ENCODE measurements at regions not wholly inside any gene's neighbourhood (a gene's known extent, or its start where the extent isn't known, plus 50 kb on each side); places are given as distances from the start of the nearest gene placed in this dataset.

DNA sequence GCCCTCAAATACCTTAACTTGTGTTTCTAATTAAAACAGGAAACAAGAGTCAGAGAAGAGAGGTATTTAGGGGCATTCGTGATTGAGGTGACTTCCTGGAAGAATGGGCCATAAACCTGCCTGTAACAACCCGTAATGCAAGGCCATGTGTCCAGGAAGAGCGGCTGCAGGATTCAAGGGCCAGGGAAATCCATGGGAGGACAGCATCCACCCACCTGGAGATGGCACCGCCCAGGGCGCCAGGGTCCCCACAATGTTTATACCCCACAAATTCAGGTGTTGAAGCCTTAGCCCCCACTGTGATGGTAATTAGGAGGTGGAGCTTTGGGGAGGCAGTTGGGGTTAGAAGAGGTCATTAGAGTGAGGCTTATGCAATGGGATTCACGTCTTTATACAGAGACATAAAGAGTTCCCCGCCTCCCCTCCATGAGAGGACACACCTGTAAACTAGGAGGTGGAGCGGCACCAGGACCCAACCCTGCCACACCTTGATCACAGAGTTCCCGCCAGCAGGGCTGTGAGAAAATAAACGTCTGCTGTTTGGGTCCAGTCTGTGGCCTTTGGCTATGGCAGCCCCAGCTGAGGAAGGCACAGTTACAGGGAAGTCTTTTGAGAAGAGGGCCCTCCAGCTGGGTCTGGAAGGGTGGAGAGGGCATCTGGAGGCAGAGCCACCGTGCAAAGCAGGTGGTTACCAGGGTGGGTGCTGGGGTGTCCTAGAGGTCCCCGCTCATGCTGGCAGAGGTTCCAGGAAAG lies 1394.3 kb downstream of the TBC1D22A start:
- H3K27ac Mint-ChIP-seq, result no peak overlapping the region
- TF ChIP-seq, protein P1, sequence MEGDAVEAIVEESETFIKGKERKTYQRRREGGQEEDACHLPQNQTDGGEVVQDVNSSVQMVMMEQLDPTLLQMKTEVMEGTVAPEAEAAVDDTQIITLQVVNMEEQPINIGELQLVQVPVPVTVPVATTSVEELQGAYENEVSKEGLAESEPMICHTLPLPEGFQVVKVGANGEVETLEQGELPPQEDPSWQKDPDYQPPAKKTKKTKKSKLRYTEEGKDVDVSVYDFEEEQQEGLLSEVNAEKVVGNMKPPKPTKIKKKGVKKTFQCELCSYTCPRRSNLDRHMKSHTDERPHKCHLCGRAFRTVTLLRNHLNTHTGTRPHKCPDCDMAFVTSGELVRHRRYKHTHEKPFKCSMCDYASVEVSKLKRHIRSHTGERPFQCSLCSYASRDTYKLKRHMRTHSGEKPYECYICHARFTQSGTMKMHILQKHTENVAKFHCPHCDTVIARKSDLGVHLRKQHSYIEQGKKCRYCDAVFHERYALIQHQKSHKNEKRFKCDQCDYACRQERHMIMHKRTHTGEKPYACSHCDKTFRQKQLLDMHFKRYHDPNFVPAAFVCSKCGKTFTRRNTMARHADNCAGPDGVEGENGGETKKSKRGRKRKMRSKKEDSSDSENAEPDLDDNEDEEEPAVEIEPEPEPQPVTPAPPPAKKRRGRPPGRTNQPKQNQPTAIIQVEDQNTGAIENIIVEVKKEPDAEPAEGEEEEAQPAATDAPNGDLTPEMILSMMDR (IDR thresholded peaks at IDR 0.05), result no peak
- DNase-seq, result no peak
- intact Hi-C loops (cut with micrococcal nuclease), result no loop called here
- no peaks in the 10 kb centered on the region for H3K27me3 ChIP-seq (ENCODE audit: control insufficient read depth, insufficient read depth, low read length)
- no peak overlapping the region for H3K4me3 ChIP-seq (ENCODE audit: low read length)
- H3K9me3 ChIP-seq (ENCODE audit: control insufficient read depth, insufficient read depth, low read length), result no peaks in the 10 kb centered on the region
- H3K27ac ChIP-seq (ENCODE audit: low read length), result no peak overlapping the region
- H3K36me3 Mint-ChIP-seq, result no peaks in the 10 kb centered on the region
- H3K4me1 Mint-ChIP-seq, result peaks cover 0 to 6% of the 10 kb centered on the region in 2 donors
- peaks cover 3% of the 10 kb centered on the region for H3K4me1 ChIP-seq (ENCODE audit: control insufficient read depth, insufficient read depth, low read length)
- H3K36me3 ChIP-seq (ENCODE audit: control insufficient read depth, insufficient read depth, low read length), result no peaks in the 10 kb centered on the region
- ATAC-seq, result no peak
- no peaks in the 10 kb centered on the region for H3K9me3 Mint-ChIP-seq
- no peak overlapping the region for H3K4me3 Mint-ChIP-seq
- 83% methylated on average over 12 of the region's 12 CpGs for WGBS (ENCODE audit: insufficient coverage)
- peaks cover 7 to 13% of the 10 kb centered on the region in 2 donors for H3K27me3 Mint-ChIP-seq (ENCODE audit: low read depth in 2 of 2)

DNA sequence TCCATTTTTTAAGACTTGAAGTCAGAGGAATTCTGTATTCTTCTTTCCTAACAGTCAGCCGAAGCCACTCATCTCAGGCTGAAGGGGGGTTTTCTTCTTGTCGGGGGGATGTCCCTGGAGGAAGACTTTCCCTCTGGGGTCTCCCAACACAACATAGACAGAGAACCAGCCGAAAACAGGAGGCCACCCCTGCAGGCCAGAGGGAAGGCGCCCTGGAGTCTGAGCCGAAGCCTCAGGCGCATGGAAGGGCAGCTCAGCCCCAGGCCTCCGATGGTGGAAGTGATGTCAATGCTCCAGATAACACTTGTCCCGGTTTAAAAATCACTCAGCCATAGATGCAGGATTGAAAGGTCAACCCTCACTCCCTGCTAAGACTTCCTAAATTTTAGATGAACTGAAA lies 1393.0 kb downstream of the TBC1D22A start:
- ATAC-seq, result no peak
- Histone ChIP-seq H3K27ac (ENCODE audit: low read length) (no peak overlapping the region), H3K36me3 (ENCODE audit: control insufficient read depth, insufficient read depth, low read length) (no peaks in the 10 kb centered on the region), H3K27me3 (ENCODE audit: control insufficient read depth, insufficient read depth, low read length) (no peaks in the 10 kb centered on the region), H3K9me3 (ENCODE audit: control insufficient read depth, insufficient read depth, low read length) (no peaks in the 10 kb centered on the region), H3K4me1 (ENCODE audit: control insufficient read depth, insufficient read depth, low read length) (peaks cover 3% of the 10 kb centered on the region), H3K4me3 (ENCODE audit: low read length) (no peak overlapping the region)
- Mint-ChIP-seq H3K27ac (no peak overlapping the region), H3K4me1 (peaks cover 0 to 6% of the 10 kb centered on the region in 2 donors), H3K27me3 (ENCODE audit: low read depth in 2 of 2) (peaks cover 7 to 13% of the 10 kb centered on the region in 2 donors), H3K36me3 (no peaks in the 10 kb centered on the region), H3K9me3 (no peaks in the 10 kb centered on the region), H3K4me3 (no peak overlapping the region)
- DNase-seq, result no peak
- 90% methylated on average over 7 of the region's 8 CpGs for WGBS (ENCODE audit: insufficient coverage)
- TF ChIP-seq, protein P1 (IDR thresholded peaks at IDR 0.05), result no peak
- intact Hi-C loops (cut with micrococcal nuclease), result no loop called here

DNA sequence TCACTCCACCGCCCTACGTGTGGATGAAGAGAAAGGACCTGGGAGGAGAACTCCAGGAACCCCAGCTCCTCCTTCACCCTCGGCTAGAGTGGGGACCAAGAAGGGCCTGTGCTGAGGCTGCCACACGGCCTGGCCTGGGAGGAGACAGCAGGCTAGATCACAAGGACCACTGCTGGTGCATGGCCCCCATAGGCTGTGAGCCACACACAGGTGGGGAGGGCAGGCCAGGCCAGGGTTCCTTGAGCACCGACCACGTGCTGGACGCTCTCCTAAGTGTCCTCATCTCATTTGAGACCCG lies 1392.4 kb downstream of the TBC1D22A start:
- H3K27me3 Mint-ChIP-seq (ENCODE audit: low read depth in 2 of 2), result peaks cover 7 to 15% of the 10 kb centered on the region in 2 donors
- H3K4me1 Mint-ChIP-seq, result peaks cover 0 to 6% of the 10 kb centered on the region in 2 donors
- DNase-seq, result no peak
- Histone ChIP-seq H3K4me3 (ENCODE audit: low read length) (no peak overlapping the region), H3K27ac (ENCODE audit: low read length) (no peak overlapping the region), H3K4me1 (ENCODE audit: control insufficient read depth, insufficient read depth, low read length) (peaks cover 3% of the 10 kb centered on the region), H3K36me3 (ENCODE audit: control insufficient read depth, insufficient read depth, low read length) (no peaks in the 10 kb centered on the region), H3K9me3 (ENCODE audit: control insufficient read depth, insufficient read depth, low read length) (no peaks in the 10 kb centered on the region), H3K27me3 (ENCODE audit: control insufficient read depth, insufficient read depth, low read length) (no peaks in the 10 kb centered on the region)
- WGBS (ENCODE audit: insufficient coverage), result 89% methylated on average over 8 of the region's 8 CpGs
- TF ChIP-seq, protein P1 (IDR thresholded peaks at IDR 0.05), result no peak
- H3K27ac Mint-ChIP-seq, result no peak overlapping the region
- intact Hi-C loops (cut with micrococcal nuclease), result no loop called here
- H3K9me3 Mint-ChIP-seq, result no peaks in the 10 kb centered on the region
- no peak for ATAC-seq
- no peaks in the 10 kb centered on the region for H3K36me3 Mint-ChIP-seq
- no peak overlapping the region for H3K4me3 Mint-ChIP-seq
